ENCODE measurements at regions not wholly inside any gene's neighbourhood (a gene's known extent, or its start where the extent isn't known, plus 50 kb on each side); places are given as distances from the start of the nearest gene placed in this dataset.

- Histone ChIP-seq H3K9me3 (no peaks in the 10 kb centered on the region), H3K4me3 (no peak overlapping the region), H3K27ac (no peak overlapping the region), H3K4me1 (no peaks in the 10 kb centered on the region), H3K27me3 (no peaks in the 10 kb centered on the region), H3K4me2 (no peak overlapping the region), H4K20me1 (no peaks in the 10 kb centered on the region), H3K36me3 (no peaks in the 10 kb centered on the region), H3K9ac (no peak overlapping the region)
- TF ChIP-seq Cebpa-rat (IDR thresholded peaks at IDR 0.05): no peak
These were observed 327.2 kb upstream of the CDIN1 start for GRCh38 chr15:36252146-36252711.

- H3K9me3 ChIP-seq: no peaks in the 10 kb centered on the region
- no peak overlapping the region for H3K4me3 ChIP-seq
- H3K9ac ChIP-seq: no peak overlapping the region
- H3K27me3 ChIP-seq: no peaks in the 10 kb centered on the region
- H3K4me1 ChIP-seq: no peaks in the 10 kb centered on the region
- no peak overlapping the region for H3K4me2 ChIP-seq
- H4K20me1 ChIP-seq: no peaks in the 10 kb centered on the region
- TF ChIP-seq Cebpa-rat (IDR thresholded peaks at IDR 0.05): no peak
- H3K27ac ChIP-seq: no peak overlapping the region
- no peaks in the 10 kb centered on the region for H3K36me3 ChIP-seq
These were observed 325.0 kb upstream of the CDIN1 start for GRCh38 chr15:36254426-36254825.

GRCh38 chr15:36256404-36256807 lies 323.0 kb upstream of the CDIN1 start:
- Histone ChIP-seq H3K9me3 (no peaks in the 10 kb centered on the region), H3K27ac (no peak overlapping the region), H3K4me3 (no peak overlapping the region), H3K4me1 (no peaks in the 10 kb centered on the region), H3K36me3 (no peaks in the 10 kb centered on the region), H3K9ac (no peak overlapping the region), H4K20me1 (no peaks in the 10 kb centered on the region), H3K27me3 (no peaks in the 10 kb centered on the region), H3K4me2 (no peak overlapping the region)
- TF ChIP-seq Cebpa-rat (IDR thresholded peaks at IDR 0.05): no peak

GRCh38 chr15:36263666-36264065 lies 315.8 kb upstream of the CDIN1 start:
- no peaks in the 10 kb centered on the region for H3K4me1 ChIP-seq

GRCh38 chr15:36265422-36265821 lies 314.0 kb upstream of the CDIN1 start:
- no peaks in the 10 kb centered on the region for H3K4me1 ChIP-seq
- H3K36me3 ChIP-seq: no peaks in the 10 kb centered on the region
- TF ChIP-seq Cebpa-rat (IDR thresholded peaks at IDR 0.05): no peak
- no peak overlapping the region for H3K4me2 ChIP-seq
- H3K4me3 ChIP-seq: no peak overlapping the region
- H3K9ac ChIP-seq: no peak overlapping the region
- no peaks in the 10 kb centered on the region for H4K20me1 ChIP-seq
- H3K27ac ChIP-seq: no peak overlapping the region
- H3K27me3 ChIP-seq: no peaks in the 10 kb centered on the region
- no peaks in the 10 kb centered on the region for H3K9me3 ChIP-seq

More at GRCh38 chr15:36263666-36264065, 315.8 kb upstream of the CDIN1 start:
- H3K4me2 ChIP-seq: no peak overlapping the region
- TF ChIP-seq Cebpa-rat (IDR thresholded peaks at IDR 0.05): no peak
- H3K27me3 ChIP-seq: no peaks in the 10 kb centered on the region
- H3K9me3 ChIP-seq: no peaks in the 10 kb centered on the region
- no peak overlapping the region for H3K27ac ChIP-seq
- no peak overlapping the region for H3K4me3 ChIP-seq
- no peaks in the 10 kb centered on the region for H3K36me3 ChIP-seq
- no peak overlapping the region for H3K9ac ChIP-seq
- no peaks in the 10 kb centered on the region for H4K20me1 ChIP-seq

- no peaks in the 10 kb centered on the region for H3K27me3 ChIP-seq
- no peak overlapping the region for H3K4me2 ChIP-seq
- no peaks in the 10 kb centered on the region for H3K9me3 ChIP-seq
- no peak overlapping the region for H3K27ac ChIP-seq
- no peak for TF ChIP-seq Cebpa-rat (IDR thresholded peaks at IDR 0.05)
- H3K4me3 ChIP-seq: no peak overlapping the region
- no peaks in the 10 kb centered on the region for H3K36me3 ChIP-seq
- H4K20me1 ChIP-seq: no peaks in the 10 kb centered on the region
- H3K9ac ChIP-seq: no peak overlapping the region
- no peaks in the 10 kb centered on the region for H3K4me1 ChIP-seq
These were observed 308.4 kb upstream of the CDIN1 start for GRCh38 chr15:36271048-36271447.

- Histone ChIP-seq H3K27me3 (no peaks in the 10 kb centered on the region), H4K20me1 (no peaks in the 10 kb centered on the region), H3K36me3 (no peaks in the 10 kb centered on the region), H3K9ac (no peak overlapping the region), H3K9me3 (peaks cover 15% of the 10 kb centered on the region), H3K4me1 (no peaks in the 10 kb centered on the region), H3K4me2 (no peak overlapping the region), H3K4me3 (no peak overlapping the region), H3K27ac (no peak overlapping the region)
- no peak for TF ChIP-seq Cebpa-rat (IDR thresholded peaks at IDR 0.05)
These were observed 303.8 kb upstream of the CDIN1 start for GRCh38 chr15:36275656-36276055.

- no peak for TF ChIP-seq Cebpa-rat (IDR thresholded peaks at IDR 0.05)
- Histone ChIP-seq H3K36me3 (no peaks in the 10 kb centered on the region), H3K4me1 (no peaks in the 10 kb centered on the region), H3K27ac (no peak overlapping the region), H3K4me3 (no peak overlapping the region), H3K9me3 (peaks cover 15% of the 10 kb centered on the region), H3K27me3 (no peaks in the 10 kb centered on the region), H3K9ac (no peak overlapping the region), H4K20me1 (no peaks in the 10 kb centered on the region), H3K4me2 (no peak overlapping the region)
These were observed 301.2 kb upstream of the CDIN1 start for GRCh38 chr15:36278219-36278618.

- Histone ChIP-seq H3K4me1 (no peaks in the 10 kb centered on the region), H3K9me3 (peaks cover 11% of the 10 kb centered on the region), H3K4me2 (no peak overlapping the region), H3K27ac (no peak overlapping the region), H3K27me3 (no peaks in the 10 kb centered on the region), H4K20me1 (no peaks in the 10 kb centered on the region), H3K4me3 (no peak overlapping the region), H3K36me3 (no peaks in the 10 kb centered on the region), H3K9ac (no peak overlapping the region)
- no peak for TF ChIP-seq Cebpa-rat (IDR thresholded peaks at IDR 0.05)
These were observed 296.6 kb upstream of the CDIN1 start for GRCh38 chr15:36282821-36283220.

- no peaks in the 10 kb centered on the region for H3K27me3 ChIP-seq
- H3K4me3 ChIP-seq: no peak overlapping the region
- no peaks in the 10 kb centered on the region for H3K36me3 ChIP-seq
- no peak overlapping the region for H3K9ac ChIP-seq
- H3K27ac ChIP-seq: no peak overlapping the region
- H3K9me3 ChIP-seq: no peaks in the 10 kb centered on the region
- no peaks in the 10 kb centered on the region for H4K20me1 ChIP-seq
- H3K4me1 ChIP-seq: no peaks in the 10 kb centered on the region
- no peak overlapping the region for H3K4me2 ChIP-seq
- no peak for TF ChIP-seq Cebpa-rat (IDR thresholded peaks at IDR 0.05)
These were observed 294.5 kb upstream of the CDIN1 start for GRCh38 chr15:36284911-36285310.

- H3K27ac ChIP-seq: no peak overlapping the region
- no peak overlapping the region for H3K4me2 ChIP-seq
- no peaks in the 10 kb centered on the region for H3K36me3 ChIP-seq
- H3K27me3 ChIP-seq: no peaks in the 10 kb centered on the region
- no peaks in the 10 kb centered on the region for H3K9me3 ChIP-seq
- no peaks in the 10 kb centered on the region for H3K4me1 ChIP-seq
- no peak overlapping the region for H3K4me3 ChIP-seq
- TF ChIP-seq Cebpa-rat (IDR thresholded peaks at IDR 0.05): no peak
- no peaks in the 10 kb centered on the region for H4K20me1 ChIP-seq
- H3K9ac ChIP-seq: no peak overlapping the region
These were observed 287.9 kb upstream of the CDIN1 start for GRCh38 chr15:36291501-36291900.
